ENCODE measurements at regions not wholly inside any gene's neighbourhood (a gene's known extent, or its start where the extent isn't known, plus 50 kb on each side); places are given as distances from the start of the nearest gene placed in this dataset.

DNA sequence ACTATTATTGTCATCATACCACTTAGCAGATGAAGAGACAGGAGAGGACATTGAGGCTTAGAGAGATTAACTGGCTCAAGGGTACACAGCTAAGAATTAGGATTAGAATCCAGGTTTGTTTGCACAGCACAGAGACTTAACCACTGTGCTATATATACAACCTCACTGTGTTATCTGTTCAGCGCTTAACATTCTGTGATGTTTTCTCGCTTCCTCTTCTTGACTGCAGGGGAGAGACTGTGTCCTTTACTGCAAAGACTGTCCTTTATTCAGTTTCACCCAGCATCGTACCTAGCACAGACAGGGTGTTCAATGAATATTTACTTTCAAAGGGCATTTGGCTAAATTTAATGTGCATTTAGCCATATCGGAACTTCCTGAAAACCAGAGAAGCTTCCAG lies 54.9 kb upstream of the PCDH8 start:
- H3K27me3 Mint-ChIP-seq = peaks cover 21% of the 10 kb centered on the region
- no peak overlapping the region for H3K27ac Mint-ChIP-seq
- peak; percentile 65 for ATAC-seq (ENCODE audit: low read depth)
- 68% methylated on average over 4 of the region's 4 CpGs for WGBS (ENCODE audit: insufficient coverage)
- no peak for TF ChIP-seq EZH2 (IDR thresholded peaks at IDR 0.05; ENCODE audit: borderline replicate concordance, insufficient read depth, low read depth, low read length, poor library complexity, severe bottlenecking)
- TF ChIP-seq, protein P1, sequence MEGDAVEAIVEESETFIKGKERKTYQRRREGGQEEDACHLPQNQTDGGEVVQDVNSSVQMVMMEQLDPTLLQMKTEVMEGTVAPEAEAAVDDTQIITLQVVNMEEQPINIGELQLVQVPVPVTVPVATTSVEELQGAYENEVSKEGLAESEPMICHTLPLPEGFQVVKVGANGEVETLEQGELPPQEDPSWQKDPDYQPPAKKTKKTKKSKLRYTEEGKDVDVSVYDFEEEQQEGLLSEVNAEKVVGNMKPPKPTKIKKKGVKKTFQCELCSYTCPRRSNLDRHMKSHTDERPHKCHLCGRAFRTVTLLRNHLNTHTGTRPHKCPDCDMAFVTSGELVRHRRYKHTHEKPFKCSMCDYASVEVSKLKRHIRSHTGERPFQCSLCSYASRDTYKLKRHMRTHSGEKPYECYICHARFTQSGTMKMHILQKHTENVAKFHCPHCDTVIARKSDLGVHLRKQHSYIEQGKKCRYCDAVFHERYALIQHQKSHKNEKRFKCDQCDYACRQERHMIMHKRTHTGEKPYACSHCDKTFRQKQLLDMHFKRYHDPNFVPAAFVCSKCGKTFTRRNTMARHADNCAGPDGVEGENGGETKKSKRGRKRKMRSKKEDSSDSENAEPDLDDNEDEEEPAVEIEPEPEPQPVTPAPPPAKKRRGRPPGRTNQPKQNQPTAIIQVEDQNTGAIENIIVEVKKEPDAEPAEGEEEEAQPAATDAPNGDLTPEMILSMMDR (IDR thresholded peaks at IDR 0.05) = no peak
- H3K27me3 ChIP-seq (replicated peaks in 1 of 4; ENCODE audit: control extremely low read depth in 1 of 4, control insufficient read depth in 3 of 4, insufficient read depth in 4 of 4, low read length in 3 of 4) = no peaks in the 10 kb centered on the region
- no peak overlapping the region for H3K4me2 ChIP-seq (replicated peaks; ENCODE audit: low read depth, low read length, poor library complexity, severe bottlenecking)
- H3K36me3 ChIP-seq (replicated peaks in 1 of 2; ENCODE audit: control extremely low read depth in 1 of 2, control insufficient read depth in 1 of 2, extremely low read depth in 1 of 2, insufficient read depth in 2 of 2, low read length in 1 of 2) = no peaks in the 10 kb centered on the region
- CTCF ChIA-PET = interaction anchor here (4.0 kb wide), 1 partner anchor 65 kb away, joined by 16 read pairs; no protein-coding TSS in a partner anchor
- H3K4me3 Mint-ChIP-seq = no peak overlapping the region
- H3K27ac ChIP-seq (ENCODE audit: low read length in 2 of 2) = no peak overlapping the region
- H3K9me3 ChIP-seq (ENCODE audit: control extremely low read depth in 1 of 3, control insufficient read depth in 2 of 3, insufficient read depth in 1 of 3, low read length in 2 of 3) = no peaks in the 10 kb centered on the region
- no peak overlapping the region for H2AFZ ChIP-seq (ENCODE audit: insufficient read depth, low read depth, low read length, poor library complexity, severe bottlenecking)
- H3K9me3 Mint-ChIP-seq (ENCODE audit: insufficient read depth) = no peaks in the 10 kb centered on the region
- H3K4me1 Mint-ChIP-seq = peaks cover 10% of the 10 kb centered on the region
- H3K9ac ChIP-seq (ENCODE audit: low read length) = no peak overlapping the region
- intact Hi-C loops (cut with micrococcal nuclease) = no loop called here
- H4K20me1 ChIP-seq (ENCODE audit: control insufficient read depth, insufficient read depth, low read length, poor library complexity, severe bottlenecking) = no peaks in the 10 kb centered on the region
- H3K4me1 ChIP-seq (ENCODE audit: control insufficient read depth in 2 of 2, insufficient read depth in 2 of 2, low read length in 2 of 2) = no peaks in the 10 kb centered on the region
- no peak for DNase-seq
- H3K4me3 ChIP-seq (ENCODE audit: control extremely low read depth in 1 of 5, extremely low read depth in 1 of 5, insufficient read depth in 1 of 5, low read depth in 2 of 5, low read length in 4 of 5) = no peak overlapping the region
- POLR2A ChIA-PET = no interaction called here
- H3K79me2 ChIP-seq (ENCODE audit: control insufficient read depth, insufficient read depth, low read length) = no peaks in the 10 kb centered on the region

DNA sequence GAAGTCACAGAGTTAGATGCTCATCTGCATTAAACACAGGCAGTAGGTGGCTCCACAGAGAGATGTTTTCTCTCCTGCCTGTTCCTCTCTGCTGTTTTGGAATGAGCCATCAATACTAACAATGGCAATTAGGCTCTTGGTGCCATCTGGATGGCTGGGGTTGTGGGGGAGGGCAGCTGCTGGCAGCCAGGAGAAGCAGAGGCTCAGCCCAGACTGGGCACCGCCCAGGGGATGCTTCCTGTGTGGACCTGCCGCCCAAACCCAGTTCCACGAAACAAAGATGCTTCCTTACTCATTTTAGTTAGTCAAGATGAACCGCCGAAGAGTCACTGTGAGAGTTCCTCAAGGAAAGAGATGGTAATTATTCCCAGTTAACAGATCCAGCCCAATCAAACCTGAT lies 50.8 kb upstream of the PCDH8 start:
- H3K9me3 Mint-ChIP-seq (ENCODE audit: insufficient read depth) = no peaks in the 10 kb centered on the region
- H3K4me1 Mint-ChIP-seq = peaks cover 10% of the 10 kb centered on the region
- WGBS (ENCODE audit: insufficient coverage) = 93% methylated on average over 4 of the region's 5 CpGs

More for the DNA sequence above, 50.8 kb upstream of the PCDH8 start:
- Histone ChIP-seq H3K4me1 (ENCODE audit: control insufficient read depth in 2 of 2, insufficient read depth in 2 of 2, low read length in 2 of 2) (no peaks in the 10 kb centered on the region), H3K4me2 (replicated peaks; ENCODE audit: low read depth, low read length, poor library complexity, severe bottlenecking) (no peak overlapping the region), H3K27me3 (replicated peaks in 1 of 4; ENCODE audit: control extremely low read depth in 1 of 4, control insufficient read depth in 3 of 4, insufficient read depth in 4 of 4, low read length in 3 of 4) (no peaks in the 10 kb centered on the region), H3K9ac (ENCODE audit: low read length) (no peak overlapping the region), H3K4me3 (ENCODE audit: control extremely low read depth in 1 of 5, extremely low read depth in 1 of 5, insufficient read depth in 1 of 5, low read depth in 2 of 5, low read length in 4 of 5) (no peak overlapping the region), H4K20me1 (ENCODE audit: control insufficient read depth, insufficient read depth, low read length, poor library complexity, severe bottlenecking) (no peaks in the 10 kb centered on the region), H3K36me3 (replicated peaks in 1 of 2; ENCODE audit: control extremely low read depth in 1 of 2, control insufficient read depth in 1 of 2, extremely low read depth in 1 of 2, insufficient read depth in 2 of 2, low read length in 1 of 2) (no peaks in the 10 kb centered on the region), H2AFZ (ENCODE audit: insufficient read depth, low read depth, low read length, poor library complexity, severe bottlenecking) (no peak overlapping the region), H3K79me2 (ENCODE audit: control insufficient read depth, insufficient read depth, low read length) (no peaks in the 10 kb centered on the region), H3K27ac (ENCODE audit: low read length in 2 of 2) (no peak overlapping the region), H3K9me3 (ENCODE audit: control extremely low read depth in 1 of 3, control insufficient read depth in 2 of 3, insufficient read depth in 1 of 3, low read length in 2 of 3) (no peaks in the 10 kb centered on the region)
- ChIA-PET POLR2A (no interaction called here), CTCF (interaction anchor here (3.0 kb wide), 1 partner anchor 68 kb away, joined by 38 read pairs; no protein-coding TSS in a partner anchor)
- Mint-ChIP-seq H3K27ac (no peak overlapping the region), H3K4me3 (no peak overlapping the region), H3K27me3 (peaks cover 9% of the 10 kb centered on the region)
- ATAC-seq (ENCODE audit: low read depth) (no peak), DNase-seq (no peak)
- intact Hi-C loops (cut with micrococcal nuclease) = no loop called here
- no peak for TF ChIP-seq EZH2 (IDR thresholded peaks at IDR 0.05; ENCODE audit: borderline replicate concordance, insufficient read depth, low read depth, low read length, poor library complexity, severe bottlenecking)
- TF ChIP-seq, protein P1 (IDR thresholded peaks at IDR 0.05) = no peak
